HepG2 (cell line): ENCODE measurements at regions not wholly inside any gene's neighbourhood (a gene's known extent, or its start where the extent isn't known, plus 50 kb on each side); places are given as distances from the start of the nearest gene placed in this dataset.

ENCODE experiments used
- HCFC1 ChIP-seq: fragments of 150-350 bp; IDR thresholded peaks from 2 replicates; pipeline ENCODE4 v1.6.1; 2014; ENCODE audit warnings: low read depth, low read length
- MAZ ChIP-seq, 2 experiments: sonication (generic) in 1 of 2; formaldehyde crosslinking in 1 of 2; IDR thresholded peaks; 2 replicates each; pipeline versions ENCODE4 v1.5.0 to v1.6.1; 2012 to 2020; ENCODE audit warnings: low read depth in 2 of 2, mild to moderate bottlenecking in 2 of 2, borderline replicate concordance in 1 of 2, improper control_type of control experiment in 1 of 2, low read length in 1 of 2, missing genetic modification reagents in 1 of 2, moderate library complexity in 1 of 2
- NFIC ChIP-seq: IDR thresholded peaks from 2 replicates; pipeline ENCODE4 v1.6.1; 2012; ENCODE audit warnings: mild to moderate bottlenecking, low read length, inconsistent platforms
- POLR2A ChIP-seq, 2 experiments: IDR thresholded peaks; 2 replicates each; pipeline ENCODE4 v1.6.1; 2011; ENCODE audit warnings: low read depth in 2 of 2, low read length in 2 of 2, mild to moderate bottlenecking in 1 of 2, moderate library complexity in 1 of 2; ENCODE audit not compliant: insufficient read depth in 1 of 2
- STAT5B ChIP-seq: sonication (generic); formaldehyde crosslinking; IDR thresholded peaks from 2 replicates; pipeline ENCODE4 v1.4.0; 2020; ENCODE audit warnings: missing genetic modification reagents
- ZNF101 ChIP-seq: sonication (generic); formaldehyde crosslinking; IDR thresholded peaks from 2 replicates; pipeline ENCODE4 v1.4.0; 2020; ENCODE audit warnings: mild to moderate bottlenecking, low read depth, missing genetic modification reagents, borderline replicate concordance
- ZNF703 ChIP-seq: sonication (generic); formaldehyde crosslinking; IDR thresholded peaks from 2 replicates; pipeline ENCODE4 v1.5.1; 2020; ENCODE audit warnings: missing genetic modification reagents, mild to moderate bottlenecking, moderate library complexity, borderline replicate concordance
- ZNF850 ChIP-seq: sonication (generic); formaldehyde crosslinking; conservative IDR thresholded peaks from 2 replicates; pipeline ENCODE4 v1.9.0; 2021; ENCODE audit warnings: mild to moderate bottlenecking, missing genetic modification reagents
- TF ChIP-seq, protein P1 (sequence below): fragments of 450-650 bp; IDR thresholded peaks from 2 replicates; pipeline ENCODE4 v1.6.1; 2016
- TF ChIP-seq, protein P2 (sequence below): sonication (generic); formaldehyde crosslinking; IDR thresholded peaks from 2 replicates; pipeline ENCODE4 v1.5.0; 2020; ENCODE audit warnings: mild to moderate bottlenecking, missing genetic modification reagents, moderate library complexity

DNA sequence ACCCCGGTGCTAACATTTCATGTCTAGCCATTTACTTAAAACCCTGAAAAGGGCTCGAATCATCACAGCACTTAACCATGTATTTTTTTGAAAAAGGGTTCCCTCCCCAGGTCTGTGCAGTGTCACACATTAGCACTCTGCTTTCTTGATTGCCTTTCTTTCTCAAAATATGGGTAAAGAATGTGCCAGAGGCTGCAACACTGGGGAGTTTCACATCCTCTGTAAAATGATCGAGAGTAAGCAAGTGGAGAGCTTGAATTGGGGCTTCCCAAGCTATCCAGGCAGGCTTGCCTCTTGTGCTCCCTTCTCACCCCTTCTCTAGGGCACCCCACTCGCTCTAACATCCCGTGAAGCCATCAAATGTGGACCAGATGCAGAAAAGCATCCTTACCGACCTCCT lies 177.0 kb upstream of the CCDC68 start:
- TF ChIP-seq MAZ (IDR thresholded peaks at IDR 0.05; ENCODE audit: borderline replicate concordance, low read depth, low read length) (no peak), MAZ (CRISPR knock-in tag; IDR thresholded peaks at IDR 0.05; ENCODE audit: low read depth) (no peak), HCFC1 (no peak), POLR2A (IDR thresholded peaks at IDR 0.05; ENCODE audit: insufficient read depth in 1 of 2, low read depth in 2 of 2, low read length in 2 of 2) (no peak), NFIC (no peak), ZNF101 (CRISPR knock-in tag) (no peak), ZNF703 (CRISPR knock-in tag) (no peak), ZNF850 (CRISPR knock-in tag) (no peak), STAT5B (CRISPR knock-in tag) (no peak)
- TF ChIP-seq, protein P1, sequence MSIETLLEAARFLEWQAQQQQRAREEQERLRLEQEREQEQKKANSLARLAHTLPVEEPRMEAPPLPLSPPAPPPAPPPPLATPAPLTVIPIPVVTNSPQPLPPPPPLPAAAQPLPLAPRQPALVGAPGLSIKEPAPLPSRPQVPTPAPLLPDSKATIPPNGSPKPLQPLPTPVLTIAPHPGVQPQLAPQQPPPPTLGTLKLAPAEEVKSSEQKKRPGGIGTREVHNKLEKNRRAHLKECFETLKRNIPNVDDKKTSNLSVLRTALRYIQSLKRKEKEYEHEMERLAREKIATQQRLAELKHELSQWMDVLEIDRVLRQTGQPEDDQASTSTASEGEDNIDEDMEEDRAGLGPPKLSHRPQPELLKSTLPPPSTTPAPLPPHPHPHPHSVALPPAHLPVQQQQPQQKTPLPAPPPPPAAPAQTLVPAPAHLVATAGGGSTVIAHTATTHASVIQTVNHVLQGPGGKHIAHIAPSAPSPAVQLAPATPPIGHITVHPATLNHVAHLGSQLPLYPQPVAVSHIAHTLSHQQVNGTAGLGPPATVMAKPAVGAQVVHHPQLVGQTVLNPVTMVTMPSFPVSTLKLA: no peak
- TF ChIP-seq, protein P2, sequence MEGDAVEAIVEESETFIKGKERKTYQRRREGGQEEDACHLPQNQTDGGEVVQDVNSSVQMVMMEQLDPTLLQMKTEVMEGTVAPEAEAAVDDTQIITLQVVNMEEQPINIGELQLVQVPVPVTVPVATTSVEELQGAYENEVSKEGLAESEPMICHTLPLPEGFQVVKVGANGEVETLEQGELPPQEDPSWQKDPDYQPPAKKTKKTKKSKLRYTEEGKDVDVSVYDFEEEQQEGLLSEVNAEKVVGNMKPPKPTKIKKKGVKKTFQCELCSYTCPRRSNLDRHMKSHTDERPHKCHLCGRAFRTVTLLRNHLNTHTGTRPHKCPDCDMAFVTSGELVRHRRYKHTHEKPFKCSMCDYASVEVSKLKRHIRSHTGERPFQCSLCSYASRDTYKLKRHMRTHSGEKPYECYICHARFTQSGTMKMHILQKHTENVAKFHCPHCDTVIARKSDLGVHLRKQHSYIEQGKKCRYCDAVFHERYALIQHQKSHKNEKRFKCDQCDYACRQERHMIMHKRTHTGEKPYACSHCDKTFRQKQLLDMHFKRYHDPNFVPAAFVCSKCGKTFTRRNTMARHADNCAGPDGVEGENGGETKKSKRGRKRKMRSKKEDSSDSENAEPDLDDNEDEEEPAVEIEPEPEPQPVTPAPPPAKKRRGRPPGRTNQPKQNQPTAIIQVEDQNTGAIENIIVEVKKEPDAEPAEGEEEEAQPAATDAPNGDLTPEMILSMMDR (CRISPR knock-in tag): no peak
